HL-60 (cell line): ENCODE measurements at regions not wholly inside any gene's neighbourhood (a gene's known extent, or its start where the extent isn't known, plus 50 kb on each side); places are given as distances from the start of the nearest gene placed in this dataset.

Experiments used
- POLR2AphosphoS5 ChIP-seq: IDR thresholded peaks from 2 replicates; pipeline ENCODE4 v1.6.1; 2012; ENCODE audit warnings: low read depth
- TF ChIP-seq, protein P1 (sequence below): IDR thresholded peaks from one replicate; pipeline ENCODE4 v1.5.1; 2011; ENCODE audit warnings: low read length, control low read depth, inconsistent platforms; ENCODE audit not compliant: insufficient read depth
- TF ChIP-seq, protein P2 (sequence below): IDR thresholded peaks from 2 replicates; pipeline ENCODE4 v1.6.1; 2012; ENCODE audit warnings: low read depth; ENCODE audit not compliant: insufficient replicate concordance

DNA sequence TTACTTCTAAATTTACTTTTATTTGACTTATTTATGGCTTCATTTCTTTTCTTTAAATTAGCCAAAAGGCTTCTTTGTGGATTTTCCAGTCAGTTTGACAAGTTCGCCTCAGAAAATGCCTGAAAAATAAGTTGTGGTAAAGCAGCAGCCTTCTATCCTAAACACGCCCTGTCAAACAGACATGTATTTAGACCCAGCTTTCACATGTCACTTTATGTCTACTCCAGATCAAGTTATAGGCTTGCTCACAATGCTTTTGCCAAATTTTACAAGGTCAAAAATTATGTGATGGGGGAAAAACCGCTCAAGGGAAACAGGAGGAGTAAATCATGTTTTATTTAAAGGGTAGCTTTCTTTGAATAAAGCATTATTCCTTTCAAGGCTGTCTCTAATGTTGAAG, 615.0 kb downstream of the HDGFL1 start:
- TF ChIP-seq, protein P1, sequence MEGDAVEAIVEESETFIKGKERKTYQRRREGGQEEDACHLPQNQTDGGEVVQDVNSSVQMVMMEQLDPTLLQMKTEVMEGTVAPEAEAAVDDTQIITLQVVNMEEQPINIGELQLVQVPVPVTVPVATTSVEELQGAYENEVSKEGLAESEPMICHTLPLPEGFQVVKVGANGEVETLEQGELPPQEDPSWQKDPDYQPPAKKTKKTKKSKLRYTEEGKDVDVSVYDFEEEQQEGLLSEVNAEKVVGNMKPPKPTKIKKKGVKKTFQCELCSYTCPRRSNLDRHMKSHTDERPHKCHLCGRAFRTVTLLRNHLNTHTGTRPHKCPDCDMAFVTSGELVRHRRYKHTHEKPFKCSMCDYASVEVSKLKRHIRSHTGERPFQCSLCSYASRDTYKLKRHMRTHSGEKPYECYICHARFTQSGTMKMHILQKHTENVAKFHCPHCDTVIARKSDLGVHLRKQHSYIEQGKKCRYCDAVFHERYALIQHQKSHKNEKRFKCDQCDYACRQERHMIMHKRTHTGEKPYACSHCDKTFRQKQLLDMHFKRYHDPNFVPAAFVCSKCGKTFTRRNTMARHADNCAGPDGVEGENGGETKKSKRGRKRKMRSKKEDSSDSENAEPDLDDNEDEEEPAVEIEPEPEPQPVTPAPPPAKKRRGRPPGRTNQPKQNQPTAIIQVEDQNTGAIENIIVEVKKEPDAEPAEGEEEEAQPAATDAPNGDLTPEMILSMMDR = no peak
- TF ChIP-seq POLR2AphosphoS5 = no peak
- TF ChIP-seq, protein P2, sequence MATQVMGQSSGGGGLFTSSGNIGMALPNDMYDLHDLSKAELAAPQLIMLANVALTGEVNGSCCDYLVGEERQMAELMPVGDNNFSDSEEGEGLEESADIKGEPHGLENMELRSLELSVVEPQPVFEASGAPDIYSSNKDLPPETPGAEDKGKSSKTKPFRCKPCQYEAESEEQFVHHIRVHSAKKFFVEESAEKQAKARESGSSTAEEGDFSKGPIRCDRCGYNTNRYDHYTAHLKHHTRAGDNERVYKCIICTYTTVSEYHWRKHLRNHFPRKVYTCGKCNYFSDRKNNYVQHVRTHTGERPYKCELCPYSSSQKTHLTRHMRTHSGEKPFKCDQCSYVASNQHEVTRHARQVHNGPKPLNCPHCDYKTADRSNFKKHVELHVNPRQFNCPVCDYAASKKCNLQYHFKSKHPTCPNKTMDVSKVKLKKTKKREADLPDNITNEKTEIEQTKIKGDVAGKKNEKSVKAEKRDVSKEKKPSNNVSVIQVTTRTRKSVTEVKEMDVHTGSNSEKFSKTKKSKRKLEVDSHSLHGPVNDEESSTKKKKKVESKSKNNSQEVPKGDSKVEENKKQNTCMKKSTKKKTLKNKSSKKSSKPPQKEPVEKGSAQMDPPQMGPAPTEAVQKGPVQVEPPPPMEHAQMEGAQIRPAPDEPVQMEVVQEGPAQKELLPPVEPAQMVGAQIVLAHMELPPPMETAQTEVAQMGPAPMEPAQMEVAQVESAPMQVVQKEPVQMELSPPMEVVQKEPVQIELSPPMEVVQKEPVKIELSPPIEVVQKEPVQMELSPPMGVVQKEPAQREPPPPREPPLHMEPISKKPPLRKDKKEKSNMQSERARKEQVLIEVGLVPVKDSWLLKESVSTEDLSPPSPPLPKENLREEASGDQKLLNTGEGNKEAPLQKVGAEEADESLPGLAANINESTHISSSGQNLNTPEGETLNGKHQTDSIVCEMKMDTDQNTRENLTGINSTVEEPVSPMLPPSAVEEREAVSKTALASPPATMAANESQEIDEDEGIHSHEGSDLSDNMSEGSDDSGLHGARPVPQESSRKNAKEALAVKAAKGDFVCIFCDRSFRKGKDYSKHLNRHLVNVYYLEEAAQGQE = no peak
